ENCODE measurements at regions not wholly inside any gene's neighbourhood (a gene's known extent, or its start where the extent isn't known, plus 50 kb on each side); places are given as distances from the start of the nearest gene placed in this dataset.

- 71% methylated on average over 17 of the region's 17 CpGs; no CpG with 5 or more reads in 1 of the 2 experiments for WGBS, 2 experiments (ENCODE audit: extremely low coverage in 1 of 2, insufficient coverage in 1 of 2, insufficient read length in 1 of 2, insufficient replicate concordance in 2 of 2, low coverage in 1 of 2, low lambda C conversion rate in 2 of 2, missing lambda C conversion rate in 1 of 2)
- CTCF ChIA-PET (ENCODE audit: partially characterized antibody), result interaction anchor here (0.9 to 1.4 kb wide), 4 partner anchors 11 to 205 kb away, joined by 3 to 4 read pairs (median 4); no protein-coding TSS in a partner anchor
- H4K20me1 ChIP-seq (replicated peaks in 1 of 2; ENCODE audit: control insufficient read depth in 1 of 2, insufficient read depth in 2 of 2, low read length in 2 of 2), result no peaks in the 10 kb centered on the region
- no peak for TF ChIP-seq SP1 (IDR thresholded peaks at IDR 0.05; ENCODE audit: low read depth, low read length)
- TF ChIP-seq CEBPB (IDR thresholded peaks at IDR 0.05; ENCODE audit: low read depth, low read length), result no peak
- TF ChIP-seq TAF1 (IDR thresholded peaks at IDR 0.05; ENCODE audit: low read depth, low read length), result no peak
- TF ChIP-seq EP300 (IDR thresholded peaks at IDR 0.05; ENCODE audit: borderline replicate concordance in 1 of 2, low read depth in 2 of 2, low read length in 2 of 2), result no peak
- no peak for TF ChIP-seq SAP30 (IDR thresholded peaks at IDR 0.05; ENCODE audit: insufficient read depth, insufficient replicate concordance, low read length)
- TF ChIP-seq JUND (IDR thresholded peaks at IDR 0.05; ENCODE audit: low read length), result no peak
- no peak for TF ChIP-seq RBBP5 (IDR thresholded peaks at IDR 0.05; ENCODE audit: borderline replicate concordance, low read depth, low read length)
- no peak for TF ChIP-seq SIRT6 (IDR thresholded peaks at IDR 0.05; ENCODE audit: low read length)
- TF ChIP-seq CBX8 (IDR thresholded peaks at IDR 0.05; ENCODE audit: borderline replicate concordance, low read depth, low read length), result no peak
- no peak for TF ChIP-seq RAD21 (IDR thresholded peaks at IDR 0.05 in 1 of 2, conservative IDR thresholded peaks at IDR 0.05 in 1 of 2; ENCODE audit: low read depth in 2 of 2, low read length in 2 of 2)
- no peak for TF ChIP-seq CTBP2 (IDR thresholded peaks at IDR 0.05; ENCODE audit: borderline replicate concordance, insufficient read depth, insufficient read length, low read length)
- no peak for TF ChIP-seq POU5F1 (IDR thresholded peaks at IDR 0.05; ENCODE audit: low read depth, low read length)
Observed at GRCh38 chr12:124241776-124242528, 52.9 kb upstream of the RFLNA start.

More at GRCh38 chr12:124241776-124242528, 52.9 kb upstream of the RFLNA start:
- Histone ChIP-seq H2BK5ac (ENCODE audit: low read depth, low read length) (0 out of 2 replicates have a peak overlapping the region, but pooled peaks have one; percentile 49), H3K79me2 (ENCODE audit: control insufficient read depth in 1 of 2, insufficient read depth in 2 of 2, low read length in 2 of 2) (no peaks in the 10 kb centered on the region), H3K27ac (ENCODE audit: low read depth, low read length) (no peak overlapping the region), H2BK120ac (replicated peaks; ENCODE audit: low read depth, low read length) (no peak overlapping the region), H4K91ac (replicated peaks; ENCODE audit: insufficient read length, low read length) (peak overlapping the region; percentile 56), H3K36me3 (ENCODE audit: control insufficient read depth in 2 of 4, insufficient read depth in 4 of 4, low read length in 3 of 4) (no peaks in the 10 kb centered on the region), H2AFZ (ENCODE audit: low read length) (peak overlapping the region; percentile 93; the same call in 1 of the 2 replicates), H4K8ac (ENCODE audit: extremely low read depth, insufficient read depth, low read length) (no peak overlapping the region), H3K4ac (replicated peaks; ENCODE audit: insufficient read length, low read depth, low read length) (no peak overlapping the region), H3K4me1 (replicated peaks in 1 of 4; ENCODE audit: control insufficient read depth in 3 of 4, insufficient read depth in 4 of 4, low read length in 3 of 4) (peaks cover 0 to 11% (median 0%) of the 10 kb centered on the region in 4 experiments; a peak in 4 of 7 replicates), H3K4me2 (ENCODE audit: insufficient read depth in 1 of 2, low read depth in 2 of 2, low read length in 2 of 2) (no peak overlapping the region), H2BK12ac (ENCODE audit: low read depth, low read length) (peak overlapping the region; percentile 22; the same call in 1 of the 2 replicates), H3K23me2 (ENCODE audit: low read depth, low read length) (no peaks in the 10 kb centered on the region), H2BK15ac (ENCODE audit: low read length) (peak overlapping the region; percentile 99; the same call in 1 of the 2 replicates), H3K14ac (ENCODE audit: insufficient read length) (no peak overlapping the region), H3K56ac (replicated peaks; ENCODE audit: insufficient read length, low read depth, low read length) (no peak overlapping the region), H3K4me3 (ENCODE audit: extremely low read depth in 1 of 4, insufficient read depth in 2 of 4, low read depth in 3 of 4, low read length in 4 of 4) (no peak overlapping the region), H3K79me1 (ENCODE audit: low read depth, low read length) (no peaks in the 10 kb centered on the region), H3K9me3 (ENCODE audit: insufficient read depth in 2 of 2, low read depth in 1 of 2, low read length in 1 of 2) (peaks cover 0 to 5% of the 10 kb centered on the region in 2 experiments; a peak in 2 of 4 replicates), H2BK20ac (ENCODE audit: low read length) (0 out of 2 replicates have a peak overlapping the region, but pooled peaks have one; percentile 32), H2AK5ac (ENCODE audit: low read depth, low read length) (no peak overlapping the region), H3K9ac (replicated peaks in 1 of 4; ENCODE audit: extremely low read depth in 1 of 4, low read depth in 3 of 4, low read length in 3 of 4) (no peak overlapping the region; a peak in 1 of 7 replicates), H3K18ac (ENCODE audit: extremely low read depth, low read length) (0 out of 2 replicates have a peak overlapping the region, but pooled peaks have one; percentile 7), H4K5ac (ENCODE audit: insufficient read length, low read depth, low read length) (no peak overlapping the region), H3K23ac (ENCODE audit: insufficient read length) (no peak overlapping the region), H3K27me3 (replicated peaks in 1 of 4; ENCODE audit: control insufficient read depth in 3 of 4, extremely low read depth in 1 of 4, insufficient read depth in 3 of 4, low read length in 3 of 4) (no peaks in the 10 kb centered on the region; a peak in 1 of 7 replicates)
- DNase-seq (ENCODE audit: low read depth in 1 of 2, low spot score in 2 of 2) (no peak), FAIRE-seq (no peak)
- POLR2A ChIA-PET (ENCODE audit: partially characterized antibody), result no interaction called here
